Lung (tissue), 11 donors: ENCODE measurements at regions not wholly inside any gene's neighbourhood (a gene's known extent, or its start where the extent isn't known, plus 50 kb on each side); places are given as distances from the start of the nearest gene placed in this dataset.

Experiments used
- ATAC-seq: fragments of 200-7000 bp; cut with Tn5 transposase; one replicate; pipeline ENCODE4 v1.9.1; 2020; ENCODE audit warnings: moderate number of reproducible peaks; ENCODE audit not compliant: insufficient read depth, low FRiP score
- DNase-seq, 3 donors: peaks; one replicate each; pipeline ENCODE4 v3.0.0-alpha.2; 2013 to 2017
- H3K27ac ChIP-seq, 2 donors: one replicate each; pipeline ENCODE4 v1.5.1; 2013; ENCODE audit warnings: mild to moderate bottlenecking in 2 of 2, moderate library complexity in 2 of 2, control low read depth in 1 of 2, inconsistent platforms in 1 of 2, low read depth in 1 of 2, low read length in 1 of 2
- H3K27me3 ChIP-seq, 3 donors: one replicate each; pipeline ENCODE4 v1.5.1; 2013; ENCODE audit warnings: low read length in 2 of 3; ENCODE audit not compliant: control insufficient read depth in 3 of 3, insufficient read depth in 3 of 3
- H3K36me3 ChIP-seq, 4 donors: one replicate each; pipeline ENCODE4 v1.5.1; 2013; ENCODE audit warnings: low read length in 4 of 4, mild to moderate bottlenecking in 1 of 4, moderate library complexity in 1 of 4; ENCODE audit not compliant: control insufficient read depth in 4 of 4, insufficient read depth in 4 of 4
- H3K4me1 ChIP-seq, 5 donors: one replicate each; pipeline ENCODE4 v1.5.1; 2013; ENCODE audit warnings: low read length in 5 of 5, mild to moderate bottlenecking in 2 of 5, moderate library complexity in 1 of 5; ENCODE audit not compliant: control insufficient read depth in 5 of 5, insufficient read depth in 5 of 5
- H3K4me3 ChIP-seq: one replicate; pipeline ENCODE4 v1.5.1; 2013; ENCODE audit warnings: mild to moderate bottlenecking, control low read depth, moderate library complexity
- H3K9ac ChIP-seq, 2 donors: one replicate each; pipeline ENCODE4 v1.5.1; 2013; ENCODE audit warnings: low read length in 2 of 2, control low read depth in 1 of 2; ENCODE audit not compliant: insufficient read depth in 1 of 2
- H3K9me3 ChIP-seq, 4 donors: one replicate each; pipeline ENCODE4 v1.5.1; 2013; ENCODE audit warnings: low read length in 3 of 4, mild to moderate bottlenecking in 1 of 4, moderate library complexity in 1 of 4; ENCODE audit not compliant: control insufficient read depth in 4 of 4, insufficient read depth in 3 of 4
- WGBS, 2 donors: extraction: QIAGEN DNeasy Blood & Tissue Kit; methylation state at CpG; one replicate each; pipeline ENCODE4 v1.1.7; 2013; 5-methylcytosine and 5-hydroxymethylcytosine counted together
- TF ChIP-seq, protein P1 (sequence below): IDR thresholded peaks from 2 replicates; pipeline ENCODE4 v1.5.1; 2012; ENCODE audit warnings: mild to moderate bottlenecking; ENCODE audit errors: control extremely low read depth, extremely low read depth
- donor health status: control.
- donor health status: control.
- donor health status: Bipolar disorder and iron deficiency.
- donor health status: healthy.
- donor health status: DM: yes; HTN: yes; CAD: no.

DNA sequence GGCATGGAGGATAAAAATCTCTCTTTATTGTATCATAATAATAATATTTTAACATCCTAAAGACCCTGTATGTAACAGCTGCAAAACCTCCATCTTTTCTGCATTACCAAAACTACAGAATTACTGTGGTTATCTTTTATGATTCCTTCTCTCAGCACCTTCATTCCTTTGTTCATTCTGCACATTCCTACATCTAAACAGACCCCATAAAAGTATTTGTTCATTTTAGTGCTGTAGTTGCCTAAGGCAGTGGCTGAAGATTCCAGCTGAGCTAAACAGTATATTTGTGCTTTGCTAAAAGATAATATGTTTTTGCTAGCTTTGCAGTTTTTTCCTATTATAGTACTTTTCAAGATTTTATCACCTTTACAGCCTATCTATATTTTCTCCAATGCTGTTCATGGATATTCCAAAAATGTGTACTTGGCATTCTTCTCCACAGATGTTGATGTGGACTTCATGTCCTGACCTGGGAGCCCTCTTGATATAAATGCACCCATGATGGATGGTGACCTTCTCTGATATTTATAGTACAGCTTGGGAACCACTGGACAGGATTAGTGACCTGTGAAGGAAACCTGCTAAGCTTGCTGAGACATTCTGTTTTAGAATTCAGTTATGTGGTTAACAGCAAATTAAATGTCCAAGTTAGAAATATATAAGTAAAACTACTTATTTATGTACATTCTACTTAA lies 2832.9 kb upstream of the PCDH20 start:
- no peak overlapping the region for H3K27ac ChIP-seq
- no peaks in the 10 kb centered on the region for H3K36me3 ChIP-seq
- ATAC-seq, result no peak
- H3K9ac ChIP-seq, result no peak overlapping the region
- no peaks in the 10 kb centered on the region for H3K4me1 ChIP-seq
- peaks cover 0 to 4% (median 2%) of the 10 kb centered on the region in 4 donors for H3K9me3 ChIP-seq
- H3K4me3 ChIP-seq, result no peak overlapping the region
- no peaks in the 10 kb centered on the region for H3K27me3 ChIP-seq
- TF ChIP-seq, protein P1, sequence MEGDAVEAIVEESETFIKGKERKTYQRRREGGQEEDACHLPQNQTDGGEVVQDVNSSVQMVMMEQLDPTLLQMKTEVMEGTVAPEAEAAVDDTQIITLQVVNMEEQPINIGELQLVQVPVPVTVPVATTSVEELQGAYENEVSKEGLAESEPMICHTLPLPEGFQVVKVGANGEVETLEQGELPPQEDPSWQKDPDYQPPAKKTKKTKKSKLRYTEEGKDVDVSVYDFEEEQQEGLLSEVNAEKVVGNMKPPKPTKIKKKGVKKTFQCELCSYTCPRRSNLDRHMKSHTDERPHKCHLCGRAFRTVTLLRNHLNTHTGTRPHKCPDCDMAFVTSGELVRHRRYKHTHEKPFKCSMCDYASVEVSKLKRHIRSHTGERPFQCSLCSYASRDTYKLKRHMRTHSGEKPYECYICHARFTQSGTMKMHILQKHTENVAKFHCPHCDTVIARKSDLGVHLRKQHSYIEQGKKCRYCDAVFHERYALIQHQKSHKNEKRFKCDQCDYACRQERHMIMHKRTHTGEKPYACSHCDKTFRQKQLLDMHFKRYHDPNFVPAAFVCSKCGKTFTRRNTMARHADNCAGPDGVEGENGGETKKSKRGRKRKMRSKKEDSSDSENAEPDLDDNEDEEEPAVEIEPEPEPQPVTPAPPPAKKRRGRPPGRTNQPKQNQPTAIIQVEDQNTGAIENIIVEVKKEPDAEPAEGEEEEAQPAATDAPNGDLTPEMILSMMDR, result no peak
- DNase-seq, result no peak

DNA sequence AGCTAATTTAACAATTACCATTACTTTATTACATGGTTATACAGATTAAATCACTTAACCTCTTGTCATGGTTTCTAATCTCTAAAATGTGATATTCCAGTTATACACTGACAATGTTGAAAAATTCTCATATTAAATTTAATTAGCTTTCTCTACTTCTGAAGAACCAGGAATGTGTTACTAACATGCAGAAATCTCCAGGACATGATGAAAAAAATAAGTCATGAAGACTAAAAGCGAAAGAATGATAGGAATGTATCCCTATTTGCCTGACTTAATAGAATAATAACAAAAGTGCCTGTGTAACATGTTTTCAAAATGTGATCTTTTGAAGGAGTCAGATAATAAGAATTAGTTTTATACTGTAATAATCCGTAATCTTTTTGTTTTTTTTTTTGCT lies 2823.7 kb upstream of the PCDH20 start:
- WGBS, 2 donors, result 63 to 85% methylated on average over 2 of the region's 2 CpGs
- no peak overlapping the region for H3K9ac ChIP-seq
- H3K9me3 ChIP-seq, result no peaks in the 10 kb centered on the region
- TF ChIP-seq, protein P1, result no peak
- no peak overlapping the region for H3K27ac ChIP-seq
- no peaks in the 10 kb centered on the region for H3K27me3 ChIP-seq
- H3K4me1 ChIP-seq, result no peaks in the 10 kb centered on the region
- no peak overlapping the region for H3K4me3 ChIP-seq
- no peaks in the 10 kb centered on the region for H3K36me3 ChIP-seq
- ATAC-seq (no peak), DNase-seq (no peak)

DNA sequence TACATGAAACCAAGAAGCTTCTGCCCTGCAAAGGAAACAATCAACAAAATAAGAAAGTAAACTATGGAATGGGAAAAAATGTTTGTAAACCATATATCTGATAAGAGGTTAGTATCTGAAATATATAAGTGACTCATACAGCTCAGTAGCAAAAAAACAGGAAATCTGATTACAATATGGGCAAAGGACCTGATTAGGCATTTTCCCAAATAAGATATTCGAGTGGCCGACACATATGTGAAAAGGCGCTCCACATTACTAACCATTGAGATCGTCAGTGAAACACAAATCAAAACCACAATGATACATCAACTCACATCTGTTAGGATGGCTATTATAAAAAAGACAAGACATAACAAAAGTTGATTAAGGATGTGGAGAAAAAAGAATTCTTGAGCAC lies 2818.6 kb upstream of the PCDH20 start:
- 95 to 97% methylated on average over 4 of the region's 4 CpGs for WGBS, 2 donors
- Histone ChIP-seq H3K27me3 (no peaks in the 10 kb centered on the region), H3K27ac (no peak overlapping the region), H3K4me1 (no peaks in the 10 kb centered on the region), H3K4me3 (no peak overlapping the region), H3K36me3 (no peaks in the 10 kb centered on the region), H3K9ac (no peak overlapping the region), H3K9me3 (no peaks in the 10 kb centered on the region)
- no peak for ATAC-seq
- TF ChIP-seq, protein P1, result no peak
- no peak for DNase-seq

DNA sequence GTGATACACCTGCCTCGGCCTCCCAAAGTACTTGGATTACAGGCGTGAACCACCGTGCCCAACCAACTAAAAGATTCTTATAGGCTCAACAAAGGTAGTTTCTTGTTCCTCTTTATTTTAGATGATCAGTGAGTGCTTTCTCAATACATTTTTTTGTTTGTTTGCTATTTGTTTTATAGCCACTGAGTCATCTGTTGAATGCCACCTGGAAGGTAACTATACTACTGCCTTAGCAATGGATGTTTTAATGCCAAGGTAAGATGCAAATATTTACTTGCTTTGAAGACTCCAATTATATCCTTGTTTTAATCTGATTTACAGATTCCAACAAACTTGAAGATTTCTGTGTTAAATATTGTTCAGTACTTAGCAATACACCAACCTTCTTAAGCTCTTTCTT lies 2807.4 kb upstream of the PCDH20 start:
- WGBS, 2 donors, result 93 to 95% methylated on average over 3 of the region's 3 CpGs
- Histone ChIP-seq H3K27me3 (no peaks in the 10 kb centered on the region), H3K36me3 (no peaks in the 10 kb centered on the region), H3K9me3 (peaks cover 0 to 3% (median 0%) of the 10 kb centered on the region in 4 donors), H3K9ac (no peak overlapping the region), H3K27ac (no peak overlapping the region), H3K4me1 (no peaks in the 10 kb centered on the region), H3K4me3 (no peak overlapping the region)
- ATAC-seq (no peak), DNase-seq (no peak)
- TF ChIP-seq, protein P1, result no peak
